Activated naive CD8-positive, alpha-beta T cell treated with anti-CD3 and anti-CD28 coated beads, Interleukin-2, amount 50 U/mL, for 24 hours (primary cell): ENCODE measurements at regions not wholly inside any gene's neighbourhood (a gene's known extent, or its start where the extent isn't known, plus 50 kb on each side); places are given as distances from the start of the nearest gene placed in this dataset.
A peak's percentile ranks its signal among the peaks of the same experiment; 100 is the strongest.

Experiments
- ATAC-seq: fragments of 150-1000 bp; cut with Tn5 transposase; one replicate; pipeline ENCODE4 v1.10.0; 2021
- DNase-seq: peaks from one replicate; pipeline ENCODE4 v3.0.0; 2021
- H3K27ac Mint-ChIP-seq: one replicate; pipeline ENCODE4 v1.8.0; 2021; ENCODE audit warnings: mild to moderate bottlenecking, mixed read lengths
- H3K27me3 Mint-ChIP-seq: one replicate; pipeline ENCODE4 v1.8.0; 2021; ENCODE audit warnings: mixed read lengths
- H3K36me3 Mint-ChIP-seq: one replicate; pipeline ENCODE4 v1.8.0; 2021; ENCODE audit warnings: low read depth, mixed read lengths
- H3K4me1 Mint-ChIP-seq: one replicate; pipeline ENCODE4 v1.8.0; 2021; ENCODE audit warnings: mixed read lengths
- H3K4me3 Mint-ChIP-seq: one replicate; pipeline ENCODE4 v1.8.0; 2021; ENCODE audit warnings: mild to moderate bottlenecking, moderate library complexity, mixed read lengths
- H3K9me3 Mint-ChIP-seq: one replicate; pipeline ENCODE4 v1.8.0; 2021; ENCODE audit warnings: mixed read lengths

DNA sequence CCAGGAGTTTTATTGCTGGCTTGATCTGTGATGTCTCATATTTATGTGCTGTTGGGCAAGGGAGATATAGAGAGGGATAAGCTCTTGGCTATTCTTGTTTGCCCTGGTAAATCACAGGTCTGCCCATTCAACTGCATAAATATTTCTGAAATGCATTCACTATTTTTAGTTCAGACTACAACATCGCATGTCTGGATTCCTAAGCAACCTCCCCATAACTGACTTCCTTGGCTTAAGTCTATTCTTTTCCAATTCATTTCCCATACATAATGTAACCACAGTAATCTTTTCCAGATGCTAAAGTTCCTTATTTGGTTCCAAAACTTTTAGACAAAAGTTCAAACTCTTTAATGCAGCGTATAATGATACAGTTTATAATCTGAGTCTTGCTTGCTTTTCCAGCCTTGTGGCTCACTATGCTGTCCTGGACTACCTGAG, 321.4 kb upstream of the ACTBL2 start:
- H3K27ac Mint-ChIP-seq = no peak overlapping the region
- H3K4me3 Mint-ChIP-seq = no peak overlapping the region
- DNase-seq (no peak), ATAC-seq (no peak)
- H3K36me3 Mint-ChIP-seq = no peaks in the 10 kb centered on the region
- H3K27me3 Mint-ChIP-seq = peaks cover 2% of the 10 kb centered on the region
- no peaks in the 10 kb centered on the region for H3K9me3 Mint-ChIP-seq
- no peaks in the 10 kb centered on the region for H3K4me1 Mint-ChIP-seq

- H3K27me3 Mint-ChIP-seq = peaks cover 3% of the 10 kb centered on the region
- ATAC-seq (no peak), DNase-seq (no peak)
- H3K27ac Mint-ChIP-seq = no peak overlapping the region
- H3K4me3 Mint-ChIP-seq = no peak overlapping the region
- peaks cover under 1% of the 10 kb centered on the region for H3K4me1 Mint-ChIP-seq
- no peaks in the 10 kb centered on the region for H3K9me3 Mint-ChIP-seq
- H3K36me3 Mint-ChIP-seq = no peaks in the 10 kb centered on the region
Measured at GRCh38 chr5:57802131-57802530, 319.5 kb upstream of the ACTBL2 start.

DNA sequence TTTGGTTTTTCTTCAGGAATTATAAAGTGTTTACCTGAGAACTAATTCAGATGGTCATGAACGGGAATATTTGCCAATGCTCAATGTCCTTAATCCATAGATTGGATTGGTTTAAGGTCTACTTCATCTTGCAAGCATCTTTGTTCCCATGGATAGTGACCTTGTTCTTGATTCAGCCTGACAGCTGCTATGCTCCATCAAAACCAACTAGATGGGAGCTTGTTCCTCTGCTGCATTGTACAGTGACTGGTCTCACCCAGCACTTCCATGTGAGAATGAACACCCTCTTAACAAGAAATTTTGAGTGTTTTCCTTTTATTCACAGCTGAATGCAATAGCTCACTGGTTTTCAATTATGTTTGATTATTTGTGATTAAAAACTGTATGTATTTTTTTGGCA, 312.6 kb upstream of the ACTBL2 start:
- Mint-ChIP-seq H3K4me3 (no peak overlapping the region), H3K27me3 (peaks cover 2% of the 10 kb centered on the region), H3K36me3 (no peaks in the 10 kb centered on the region), H3K4me1 (peaks cover 1% of the 10 kb centered on the region), H3K27ac (no peak overlapping the region), H3K9me3 (no peaks in the 10 kb centered on the region)
- DNase-seq (no peak), ATAC-seq (no peak)

- H3K4me1 Mint-ChIP-seq = no peaks in the 10 kb centered on the region
- no peak for ATAC-seq
Measured at GRCh38 chr5:57791875-57792274, 309.3 kb upstream of the ACTBL2 start.

DNA sequence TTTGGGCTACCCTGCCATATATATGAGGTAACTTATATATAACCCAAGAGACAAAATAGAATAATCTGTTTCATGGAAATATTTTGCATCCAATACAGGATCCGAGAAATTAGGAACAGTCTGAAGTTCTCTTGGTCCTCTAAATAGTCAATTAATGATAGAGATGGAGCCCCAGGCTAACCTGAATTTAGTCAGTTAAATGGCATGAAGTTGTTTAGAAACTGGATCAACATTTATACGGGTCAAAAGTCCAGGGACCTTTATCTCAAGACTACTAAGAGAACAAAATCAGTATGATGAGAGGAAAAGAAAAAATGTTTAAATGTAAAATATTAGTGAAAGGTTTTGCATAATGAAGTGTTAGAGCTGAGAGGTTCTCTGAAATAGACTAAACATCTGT, 303.3 kb upstream of the ACTBL2 start:
- ATAC-seq = no peak
- no peak for DNase-seq
- Mint-ChIP-seq H3K4me1 (no peaks in the 10 kb centered on the region), H3K27ac (no peak overlapping the region), H3K9me3 (no peaks in the 10 kb centered on the region), H3K27me3 (no peaks in the 10 kb centered on the region), H3K36me3 (no peaks in the 10 kb centered on the region), H3K4me3 (no peak overlapping the region)

More at GRCh38 chr5:57791875-57792274, 309.3 kb upstream of the ACTBL2 start:
- no peak overlapping the region for H3K4me3 Mint-ChIP-seq
- H3K36me3 Mint-ChIP-seq = no peaks in the 10 kb centered on the region
- H3K27ac Mint-ChIP-seq = no peak overlapping the region
- no peaks in the 10 kb centered on the region for H3K9me3 Mint-ChIP-seq
- no peaks in the 10 kb centered on the region for H3K27me3 Mint-ChIP-seq
- DNase-seq = no peak

DNA sequence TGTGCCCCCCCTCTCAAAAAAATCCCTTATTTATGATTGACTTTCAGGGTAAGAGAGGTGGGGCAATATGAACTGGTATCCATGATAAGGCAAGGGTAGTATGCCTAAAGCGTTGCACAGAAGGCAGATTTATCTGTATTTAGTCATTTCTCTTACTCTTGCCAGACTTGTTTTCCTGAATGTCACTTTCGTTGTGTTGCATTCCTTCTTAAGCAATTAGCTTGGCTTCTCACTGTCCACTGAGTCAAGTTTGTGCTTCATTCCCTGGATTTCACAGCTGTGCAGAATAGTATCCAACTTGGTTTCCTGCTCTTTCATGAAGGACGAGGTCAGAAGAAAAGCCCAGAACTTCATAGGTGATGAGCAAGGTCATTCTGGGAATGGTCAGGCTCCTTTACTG, 301.5 kb upstream of the ACTBL2 start:
- H3K4me1 Mint-ChIP-seq = no peaks in the 10 kb centered on the region
- DNase-seq (no peak), ATAC-seq (no peak)
- H3K4me3 Mint-ChIP-seq = no peak overlapping the region
- H3K27me3 Mint-ChIP-seq = no peaks in the 10 kb centered on the region
- no peak overlapping the region for H3K27ac Mint-ChIP-seq
- no peaks in the 10 kb centered on the region for H3K9me3 Mint-ChIP-seq
- H3K36me3 Mint-ChIP-seq = no peaks in the 10 kb centered on the region

DNA sequence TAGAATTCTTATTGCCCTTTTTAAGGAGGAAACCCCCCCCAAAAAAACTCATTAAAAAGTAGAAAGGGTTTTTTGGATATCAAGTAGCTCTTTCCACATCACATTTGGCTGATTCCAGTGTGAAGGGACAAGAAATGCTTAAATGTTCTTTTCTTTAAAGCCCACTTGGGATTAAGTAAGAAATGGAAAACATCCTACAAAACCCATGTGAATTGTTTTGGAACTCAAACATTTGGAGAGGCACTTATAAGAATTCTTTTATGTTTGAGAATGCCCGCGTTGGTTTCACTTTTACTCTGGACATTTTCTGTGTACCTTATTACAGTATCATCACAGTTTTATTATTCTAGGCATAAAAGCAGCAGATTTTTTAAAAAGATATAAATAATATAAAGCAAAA, 301.1 kb upstream of the ACTBL2 start:
- H3K4me3 Mint-ChIP-seq = no peak overlapping the region

DNA sequence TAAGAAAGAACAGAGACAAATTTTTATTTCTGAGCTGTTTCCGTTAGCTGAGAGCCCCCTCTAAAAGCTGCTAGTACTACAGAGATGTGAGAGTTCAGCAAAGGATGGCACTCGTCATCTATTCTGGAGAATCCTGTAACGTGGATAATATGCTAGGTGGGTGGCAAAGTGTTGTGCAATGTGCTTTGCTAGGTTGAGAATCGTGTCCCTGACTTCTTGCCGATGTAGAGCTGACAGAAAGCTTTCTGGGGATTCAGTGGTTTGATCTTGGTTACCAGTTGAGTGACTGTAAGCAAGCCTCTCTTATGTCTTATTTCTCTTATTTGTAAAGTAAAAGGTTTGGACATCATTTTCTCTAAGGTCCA, 298.3 kb upstream of the ACTBL2 start:
- no peaks in the 10 kb centered on the region for H3K9me3 Mint-ChIP-seq
- no peak overlapping the region for H3K4me3 Mint-ChIP-seq
- no peak overlapping the region for H3K27ac Mint-ChIP-seq
- no peaks in the 10 kb centered on the region for H3K36me3 Mint-ChIP-seq
- ATAC-seq (no peak), DNase-seq (no peak)
- no peaks in the 10 kb centered on the region for H3K4me1 Mint-ChIP-seq
- H3K27me3 Mint-ChIP-seq = no peaks in the 10 kb centered on the region

More for the DNA sequence above, 301.1 kb upstream of the ACTBL2 start:
- Mint-ChIP-seq H3K4me1 (no peaks in the 10 kb centered on the region), H3K27ac (no peak overlapping the region), H3K36me3 (no peaks in the 10 kb centered on the region), H3K27me3 (no peaks in the 10 kb centered on the region), H3K9me3 (no peaks in the 10 kb centered on the region)
- DNase-seq (no peak), ATAC-seq (no peak)

DNA sequence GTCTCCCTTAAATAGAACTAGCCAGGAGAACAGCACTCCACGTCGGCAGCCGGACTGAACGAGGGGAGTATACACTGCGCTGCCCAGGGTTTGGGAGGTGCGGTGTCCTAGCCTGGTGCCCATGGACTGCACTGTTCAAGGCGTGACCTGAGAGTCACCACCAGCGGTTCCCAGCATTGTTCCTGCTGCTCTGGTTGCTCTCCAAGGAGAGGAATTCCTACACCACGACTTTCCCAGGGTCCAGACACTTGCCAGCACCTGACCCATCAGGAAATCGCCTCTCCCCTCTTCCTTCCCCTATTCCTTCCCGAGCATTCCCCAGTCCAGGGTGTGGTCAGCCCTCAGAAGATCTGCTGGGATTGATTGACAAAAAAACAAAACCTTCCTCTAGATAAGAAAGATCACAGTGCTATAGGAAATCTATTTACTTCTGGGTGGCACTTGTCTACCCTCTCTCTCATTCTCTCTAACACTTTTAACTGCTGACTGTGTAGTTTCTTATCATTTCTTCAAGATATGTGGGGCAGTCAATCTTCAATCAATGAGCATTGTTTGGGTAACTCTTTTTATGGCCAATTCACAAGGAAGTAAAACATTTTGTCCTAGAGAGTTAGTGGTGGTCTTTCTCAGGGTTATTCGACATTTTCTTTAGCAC, 297.8 kb upstream of the ACTBL2 start:
- ATAC-seq (no peak), DNase-seq (no peak)
- no peak overlapping the region for H3K27ac Mint-ChIP-seq
- no peaks in the 10 kb centered on the region for H3K36me3 Mint-ChIP-seq
- H3K4me3 Mint-ChIP-seq = no peak overlapping the region
- no peaks in the 10 kb centered on the region for H3K27me3 Mint-ChIP-seq
- no peaks in the 10 kb centered on the region for H3K4me1 Mint-ChIP-seq
- no peaks in the 10 kb centered on the region for H3K9me3 Mint-ChIP-seq

DNA sequence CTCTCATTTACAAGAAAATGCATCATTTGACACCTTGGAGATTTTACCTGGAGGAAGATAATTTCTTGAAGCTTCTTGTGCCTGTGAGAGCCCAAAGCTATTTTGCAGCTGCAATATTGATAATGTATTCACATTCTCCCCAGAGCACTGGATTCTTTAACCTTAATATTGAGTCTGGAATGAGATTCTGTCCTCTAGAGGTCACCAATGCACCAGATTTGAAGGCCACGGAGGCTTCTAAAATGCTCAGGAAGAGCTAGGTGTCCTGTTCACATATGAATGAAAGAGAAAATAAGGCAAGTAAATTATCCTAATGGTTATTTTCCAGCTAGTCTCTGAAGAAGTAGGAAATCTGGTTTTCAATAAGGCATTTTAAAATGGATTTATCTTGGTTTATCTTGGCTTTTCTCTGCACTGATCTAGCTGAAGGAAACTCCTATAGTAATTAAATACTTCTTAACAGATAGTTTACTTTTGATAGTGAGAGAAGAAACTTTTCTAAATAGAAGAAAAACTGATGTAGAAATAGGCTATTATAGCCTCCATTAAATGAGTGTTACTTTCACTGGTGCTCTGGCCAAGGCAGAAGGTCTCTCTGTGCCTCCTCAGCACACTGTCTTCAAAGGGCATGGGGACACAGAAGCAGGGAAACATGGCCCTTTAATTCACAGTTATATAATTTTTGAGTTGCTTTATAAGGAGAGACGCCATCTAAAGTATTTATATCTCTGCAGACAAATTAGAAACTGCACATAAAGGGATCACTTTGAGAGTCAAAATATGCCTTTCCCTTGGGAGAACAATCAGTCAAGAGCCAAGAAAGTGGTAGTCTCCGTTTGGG, 297.0 kb upstream of the ACTBL2 start:
- Mint-ChIP-seq H3K4me3 (no peak overlapping the region), H3K4me1 (no peaks in the 10 kb centered on the region), H3K9me3 (no peaks in the 10 kb centered on the region), H3K36me3 (no peaks in the 10 kb centered on the region), H3K27me3 (no peaks in the 10 kb centered on the region), H3K27ac (no peak overlapping the region)
- no peak for ATAC-seq
- peak; percentile 7 for DNase-seq

DNA sequence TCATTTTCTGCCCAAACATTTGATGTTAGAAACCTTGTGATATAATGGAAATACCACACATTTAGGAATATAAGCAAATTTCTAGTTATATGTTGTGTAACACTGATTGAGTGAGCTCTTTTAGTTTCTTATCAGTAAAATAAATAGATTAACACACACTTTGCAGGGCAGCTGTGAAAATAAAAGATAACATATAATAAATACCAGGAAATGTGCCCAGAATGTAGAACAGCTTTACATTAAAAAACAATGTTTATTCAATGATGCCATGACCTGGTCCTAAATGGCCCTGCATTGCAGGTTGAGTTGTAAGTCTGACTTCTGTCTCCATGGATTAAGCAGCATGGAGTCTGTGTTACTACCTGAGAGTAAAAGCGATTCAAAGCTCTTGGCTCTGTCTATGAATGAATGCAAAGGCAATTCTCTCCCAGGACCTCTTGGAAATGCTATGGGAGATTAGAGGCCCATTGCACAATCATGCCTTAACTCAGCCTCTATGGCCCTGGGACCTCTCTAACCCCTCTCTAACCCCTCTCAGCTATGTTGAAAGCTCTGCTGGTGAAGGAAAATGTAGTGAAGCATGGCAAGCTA, 296.0 kb upstream of the ACTBL2 start:
- DNase-seq = no peak
- H3K27ac Mint-ChIP-seq = no peak overlapping the region
- no peaks in the 10 kb centered on the region for H3K4me1 Mint-ChIP-seq
- no peaks in the 10 kb centered on the region for H3K36me3 Mint-ChIP-seq
- no peak overlapping the region for H3K4me3 Mint-ChIP-seq
- H3K9me3 Mint-ChIP-seq = no peaks in the 10 kb centered on the region
- no peak for ATAC-seq
- H3K27me3 Mint-ChIP-seq = no peaks in the 10 kb centered on the region

- H3K4me3 Mint-ChIP-seq = no peak overlapping the region
- H3K27ac Mint-ChIP-seq = no peak overlapping the region
- no peaks in the 10 kb centered on the region for H3K9me3 Mint-ChIP-seq
- no peaks in the 10 kb centered on the region for H3K36me3 Mint-ChIP-seq
- no peak for DNase-seq
- H3K27me3 Mint-ChIP-seq = no peaks in the 10 kb centered on the region
- no peak for ATAC-seq
- no peaks in the 10 kb centered on the region for H3K4me1 Mint-ChIP-seq
Measured at GRCh38 chr5:57777174-57777581, 294.6 kb upstream of the ACTBL2 start.

DNA sequence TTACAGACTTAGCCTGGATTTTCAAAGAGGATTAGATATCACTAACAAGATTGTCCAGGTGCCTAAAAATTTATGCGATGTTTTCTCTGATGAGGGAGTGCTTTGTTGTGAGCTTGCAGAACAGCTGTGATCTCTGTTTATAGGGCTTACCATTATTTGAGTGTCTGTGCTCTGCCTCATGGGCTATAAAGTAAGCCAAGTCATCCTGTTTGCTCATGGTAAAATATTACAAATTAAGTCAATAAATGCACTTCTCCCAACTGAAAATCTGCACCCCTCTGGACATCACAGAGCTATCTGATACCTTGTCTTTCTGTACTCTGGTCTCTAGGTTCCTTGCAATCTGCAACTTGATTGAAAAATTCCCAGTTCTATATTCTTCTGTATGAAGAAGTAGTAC, 293.4 kb upstream of the ACTBL2 start:
- no peak for DNase-seq
- Mint-ChIP-seq H3K36me3 (no peaks in the 10 kb centered on the region), H3K4me3 (no peak overlapping the region), H3K9me3 (no peaks in the 10 kb centered on the region), H3K4me1 (no peaks in the 10 kb centered on the region), H3K27me3 (no peaks in the 10 kb centered on the region), H3K27ac (no peak overlapping the region)
- no peak for ATAC-seq

DNA sequence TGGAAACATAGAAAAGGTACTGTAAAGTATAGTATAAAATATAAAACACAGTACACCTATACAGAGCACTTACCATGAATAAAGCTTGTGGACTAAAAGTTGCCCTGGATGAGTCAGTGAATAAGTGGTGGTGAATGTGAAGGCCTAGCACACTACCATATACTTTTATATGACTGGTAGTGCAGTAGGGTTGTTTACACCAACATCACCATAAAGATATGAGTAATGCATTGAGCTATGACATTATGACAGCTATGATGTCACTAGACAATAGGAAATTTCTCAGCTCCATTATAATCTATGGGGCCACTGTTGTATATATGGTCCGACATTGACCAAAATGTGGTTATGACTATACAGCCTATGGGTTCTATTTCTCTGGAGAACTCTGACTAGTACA, 291.8 kb upstream of the ACTBL2 start:
- Mint-ChIP-seq H3K4me1 (no peaks in the 10 kb centered on the region), H3K9me3 (no peaks in the 10 kb centered on the region), H3K4me3 (no peak overlapping the region), H3K36me3 (no peaks in the 10 kb centered on the region), H3K27ac (no peak overlapping the region), H3K27me3 (peaks cover under 1% of the 10 kb centered on the region)
- ATAC-seq = no peak
- DNase-seq = no peak

DNA sequence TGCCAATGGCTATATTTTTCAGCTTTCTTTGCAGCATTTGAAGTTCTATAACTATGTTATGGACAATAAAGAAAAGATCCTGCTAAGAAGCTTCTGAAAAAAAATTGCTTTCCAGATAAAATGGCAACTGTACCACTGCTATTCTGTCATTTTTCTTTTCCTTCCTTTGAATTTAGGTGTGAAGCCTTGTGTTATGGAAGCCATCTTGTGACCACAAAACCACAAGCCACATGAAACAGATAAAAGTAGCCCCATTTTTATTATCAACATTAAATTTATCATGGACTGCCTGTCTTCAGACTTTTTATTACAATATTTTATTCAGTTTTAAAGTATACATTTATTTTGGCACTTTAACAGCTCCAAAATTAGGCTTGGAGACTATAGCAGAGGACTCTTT, 289.9 kb upstream of the ACTBL2 start:
- Mint-ChIP-seq H3K4me1 (no peaks in the 10 kb centered on the region), H3K27ac (no peak overlapping the region), H3K27me3 (peaks cover 4% of the 10 kb centered on the region), H3K36me3 (no peaks in the 10 kb centered on the region), H3K4me3 (no peak overlapping the region), H3K9me3 (no peaks in the 10 kb centered on the region)
- no peak for DNase-seq
- no peak for ATAC-seq
